NCI-H2107 (cell line): ENCODE measurements at regions not wholly inside any gene's neighbourhood (a gene's known extent, or its start where the extent isn't known, plus 50 kb on each side); places are given as distances from the start of the nearest gene placed in this dataset.

ENCODE experiments used
- DNase-seq: peaks from one replicate; lab custom pipeline; 2025; lab: John Stamatoyannopoulos, UW

GRCh38 chrX:113728937-113729336 is 854.9 kb upstream of the HTR2C start:
- no peak for DNase-seq

- no peak for DNase-seq
These were observed 857.0 kb upstream of the HTR2C start for GRCh38 chrX:113726898-113727297.

- DNase-seq, result no peak
These were observed 857.4 kb upstream of the HTR2C start for GRCh38 chrX:113726466-113726865.

GRCh38 chrX:113726009-113726408 is 857.9 kb upstream of the HTR2C start:
- DNase-seq, result no peak

- no peak for DNase-seq
These were observed 859.3 kb upstream of the AMOT start for GRCh38 chrX:113699939-113700338.

GRCh38 chrX:113675278-113675677 is 834.6 kb upstream of the AMOT start:
- DNase-seq, result no peak

- no peak for DNase-seq
These were observed 810.7 kb upstream of the AMOT start for GRCh38 chrX:113651306-113651705.

GRCh38 chrX:113644426-113644825 is 803.8 kb upstream of the AMOT start:
- DNase-seq, result no peak

- DNase-seq, result no peak
These were observed 793.9 kb upstream of the AMOT start for GRCh38 chrX:113634565-113634964.

GRCh38 chrX:113629326-113629725 is 788.7 kb upstream of the AMOT start:
- DNase-seq, result no peak

GRCh38 chrX:113594123-113594841 is 753.7 kb upstream of the AMOT start:
- DNase-seq, result no peak

- no peak for DNase-seq
These were observed 745.8 kb upstream of the AMOT start for GRCh38 chrX:113586281-113586898.

GRCh38 chrX:113580486-113580885 is 739.9 kb upstream of the AMOT start:
- no peak for DNase-seq

GRCh38 chrX:113558576-113558975 is 717.9 kb upstream of the AMOT start:
- no peak for DNase-seq

- no peak for DNase-seq
These were observed 711.3 kb upstream of the AMOT start for GRCh38 chrX:113551919-113552318.

- no peak for DNase-seq
These were observed 707.8 kb upstream of the AMOT start for GRCh38 chrX:113548308-113549015.

- DNase-seq, result no peak
These were observed 704.4 kb upstream of the AMOT start for GRCh38 chrX:113545040-113545439.

GRCh38 chrX:113539599-113540356 is 699.1 kb upstream of the AMOT start:
- DNase-seq, result no peak

- DNase-seq, result no peak
These were observed 688.9 kb upstream of the AMOT start for GRCh38 chrX:113529426-113530013.

- DNase-seq, result no peak
These were observed 682.2 kb upstream of the AMOT start for GRCh38 chrX:113522814-113523213.

- no peak for DNase-seq
These were observed 674.3 kb upstream of the AMOT start for GRCh38 chrX:113514906-113515305.
